GM21717 (cell line): ENCODE measurements at regions not wholly inside any gene's neighbourhood (a gene's known extent, or its start where the extent isn't known, plus 50 kb on each side); places are given as distances from the start of the nearest gene placed in this dataset.
"Not testable (repeated sequence)": the region's sequence is repeated elsewhere in the genome, so short reads cannot be mapped to it uniquely, and the experiment has no call there.

Experiments
- ATAC-seq: cut with Tn5 transposase; IDR thresholded peaks from one replicate; pipeline ENCODE4 v1.9.1; 2021; ENCODE audit warnings: mild to moderate bottlenecking, moderate library complexity; ENCODE audit not compliant: unreplicated experiment

GRCh38 chr3:23701716-23702597, 103.8 kb upstream of the UBE2E1 start:
- ATAC-seq, result no peak

- no peak for ATAC-seq
Observed at GRCh38 chr3:23704298-23704697, 101.5 kb upstream of the UBE2E1 start.

- no peak for ATAC-seq
Observed at GRCh38 chr3:23706111-23706510, 99.6 kb upstream of the UBE2E1 start.

GRCh38 chr3:23709987-23710386, 95.8 kb upstream of the UBE2E1 start:
- ATAC-seq, result no peak

GRCh38 chr3:23710555-23710954, 95.2 kb upstream of the UBE2E1 start:
- ATAC-seq, result no peak

- ATAC-seq, result peak; percentile 79
Observed at GRCh38 chr3:23711916-23712494, 93.8 kb upstream of the UBE2E1 start.

GRCh38 chr3:23712656-23713559, 92.8 kb upstream of the UBE2E1 start:
- ATAC-seq, result no peak

GRCh38 chr3:23713641-23714040, 92.1 kb upstream of the UBE2E1 start:
- no peak for ATAC-seq

GRCh38 chr3:23720059-23720458, 85.7 kb upstream of the UBE2E1 start:
- no peak for ATAC-seq

- no peak for ATAC-seq
Observed at GRCh38 chr3:23720885-23721284, 84.9 kb upstream of the UBE2E1 start.

GRCh38 chr3:23723141-23723540, 82.6 kb upstream of the UBE2E1 start:
- no peak for ATAC-seq

- peak; percentile 47 for ATAC-seq
Observed at GRCh38 chr3:23723930-23724329, 81.8 kb upstream of the UBE2E1 start.

GRCh38 chr3:23726811-23727548, 78.8 kb upstream of the UBE2E1 start:
- peak; percentile 84 for ATAC-seq

GRCh38 chr3:23728601-23729117, 77.1 kb upstream of the UBE2E1 start:
- ATAC-seq, result no peak

- ATAC-seq, result not testable (repeated sequence)
Observed at GRCh38 chr3:23729362-23729761, 76.4 kb upstream of the UBE2E1 start.

- ATAC-seq, result no peak
Observed at GRCh38 chr3:23734481-23734880, 71.3 kb upstream of the UBE2E1 start.

GRCh38 chr3:23735062-23735461, 70.7 kb upstream of the UBE2E1 start:
- ATAC-seq, result no peak

- ATAC-seq, result no peak
Observed at GRCh38 chr3:23735535-23736326, 70.0 kb upstream of the UBE2E1 start.

GRCh38 chr3:23738944-23739343, 66.8 kb upstream of the UBE2E1 start:
- ATAC-seq, result no peak

- ATAC-seq, result no peak
Observed at GRCh38 chr3:23739536-23739935, 66.2 kb upstream of the UBE2E1 start.
